Activated naive CD4-positive, alpha-beta T cell treated with anti-CD3 and anti-CD28 coated beads, Interleukin-2, amount 10 ng/mL, durations not matched to agents 7 days and 5 days (primary cell): ENCODE measurements at regions not wholly inside any gene's neighbourhood (a gene's known extent, or its start where the extent isn't known, plus 50 kb on each side); places are given as distances from the start of the nearest gene placed in this dataset.
"Not testable (repeated sequence)": the region's sequence is repeated elsewhere in the genome, so short reads cannot be mapped to it uniquely, and the experiment has no call there.

ENCODE experiments used
- CTCF ChIA-PET: fragments of 350-600 bp; sonication (Branson Sonifier 250); formaldehyde crosslinking; loops from one replicate; lab custom pipeline; 2021; ENCODE audit warnings: antibody characterized with exemption; lab: Charles Lee
- DNase-seq: peaks from one replicate; pipeline ENCODE4 v3.0.0-alpha.2; 2020
- H3K27ac Mint-ChIP-seq: one replicate; pipeline ENCODE4 v1.8.0; 2021; ENCODE audit warnings: mild to moderate bottlenecking, moderate library complexity, mixed read lengths
- H3K27me3 Mint-ChIP-seq: one replicate; pipeline ENCODE4 v1.8.0; 2021; ENCODE audit warnings: mild to moderate bottlenecking, mixed read lengths
- H3K36me3 Mint-ChIP-seq: one replicate; pipeline ENCODE4 v1.8.0; 2021; ENCODE audit warnings: mixed read lengths
- H3K4me1 Mint-ChIP-seq: one replicate; pipeline ENCODE4 v1.8.0; 2021; ENCODE audit warnings: mixed read lengths
- H3K4me3 Mint-ChIP-seq: one replicate; pipeline ENCODE4 v1.8.0; 2021; ENCODE audit warnings: mild to moderate bottlenecking, moderate library complexity, mixed read lengths
- H3K9me3 Mint-ChIP-seq: one replicate; pipeline ENCODE4 v1.8.0; 2021; ENCODE audit warnings: mixed read lengths

- H3K27ac Mint-ChIP-seq, result no peak overlapping the region
- DNase-seq, result no peak
- CTCF ChIA-PET, result no interaction called here
- no peaks in the 10 kb centered on the region for H3K27me3 Mint-ChIP-seq
- no peaks in the 10 kb centered on the region for H3K36me3 Mint-ChIP-seq
- H3K4me1 Mint-ChIP-seq, result no peaks in the 10 kb centered on the region
- no peaks in the 10 kb centered on the region for H3K9me3 Mint-ChIP-seq
- no peak overlapping the region for H3K4me3 Mint-ChIP-seq
Observed at GRCh38 chr3:158936530-158937113, 134.8 kb downstream of the MFSD1 start.

GRCh38 chr3:158950178-158950901, 148.5 kb downstream of the MFSD1 start:
- CTCF ChIA-PET, result no interaction called here
- Mint-ChIP-seq H3K4me1 (no peaks in the 10 kb centered on the region), H3K36me3 (no peaks in the 10 kb centered on the region), H3K27me3 (no peaks in the 10 kb centered on the region), H3K4me3 (no peak overlapping the region), H3K27ac (no peak overlapping the region), H3K9me3 (no peaks in the 10 kb centered on the region)
- no peak for DNase-seq

GRCh38 chr3:158953131-158953530, 151.3 kb downstream of the MFSD1 start:
- H3K27ac Mint-ChIP-seq, result no peak overlapping the region
- H3K9me3 Mint-ChIP-seq, result no peaks in the 10 kb centered on the region
- DNase-seq, result no peak
- no peak overlapping the region for H3K4me3 Mint-ChIP-seq
- no peaks in the 10 kb centered on the region for H3K4me1 Mint-ChIP-seq
- CTCF ChIA-PET, result interaction anchor here (0.7 kb wide), 1 partner anchor 224 kb away, joined by 3 read pairs; no protein-coding TSS in a partner anchor
- no peaks in the 10 kb centered on the region for H3K27me3 Mint-ChIP-seq
- H3K36me3 Mint-ChIP-seq, result no peaks in the 10 kb centered on the region

- no peak for DNase-seq
- CTCF ChIA-PET, result no interaction called here
- H3K27ac Mint-ChIP-seq, result no peak overlapping the region
- H3K9me3 Mint-ChIP-seq, result no peaks in the 10 kb centered on the region
- H3K4me3 Mint-ChIP-seq, result no peak overlapping the region
- no peaks in the 10 kb centered on the region for H3K27me3 Mint-ChIP-seq
- H3K36me3 Mint-ChIP-seq, result no peaks in the 10 kb centered on the region
- H3K4me1 Mint-ChIP-seq, result no peaks in the 10 kb centered on the region
Observed at GRCh38 chr3:158954420-158954819, 152.6 kb downstream of the MFSD1 start.

- H3K9me3 Mint-ChIP-seq, H3K36me3 Mint-ChIP-seq, H3K27ac Mint-ChIP-seq, DNase-seq, H3K4me3 Mint-ChIP-seq, CTCF ChIA-PET, H3K27me3 Mint-ChIP-seq, H3K4me1 Mint-ChIP-seq: not testable (repeated sequence)
Observed at GRCh38 chr3:158957777-158958176, 155.9 kb downstream of the MFSD1 start.

- Mint-ChIP-seq H3K36me3 (no peaks in the 10 kb centered on the region), H3K27ac (no peak overlapping the region), H3K27me3 (no peaks in the 10 kb centered on the region), H3K9me3 (no peaks in the 10 kb centered on the region), H3K4me1 (no peaks in the 10 kb centered on the region), H3K4me3 (no peak overlapping the region)
- CTCF ChIA-PET, result no interaction called here
- no peak for DNase-seq
Observed at GRCh38 chr3:158958873-158959272, 157.0 kb downstream of the MFSD1 start.

GRCh38 chr3:158961471-158961870, 159.6 kb downstream of the MFSD1 start:
- H3K9me3 Mint-ChIP-seq, result no peaks in the 10 kb centered on the region
- H3K27ac Mint-ChIP-seq, result no peak overlapping the region
- CTCF ChIA-PET, result interaction anchor here (1.0 kb wide), 1 partner anchor 115 kb away, joined by 3 read pairs; no protein-coding TSS in a partner anchor
- H3K4me3 Mint-ChIP-seq, result no peak overlapping the region
- DNase-seq, result no peak
- H3K36me3 Mint-ChIP-seq, result no peaks in the 10 kb centered on the region
- H3K4me1 Mint-ChIP-seq, result no peaks in the 10 kb centered on the region
- H3K27me3 Mint-ChIP-seq, result no peaks in the 10 kb centered on the region

- Mint-ChIP-seq H3K4me1 (no peaks in the 10 kb centered on the region), H3K27me3 (no peaks in the 10 kb centered on the region), H3K4me3 (no peak overlapping the region), H3K36me3 (no peaks in the 10 kb centered on the region), H3K27ac (no peak overlapping the region), H3K9me3 (no peaks in the 10 kb centered on the region)
- DNase-seq, result no peak
- CTCF ChIA-PET, result interaction anchor here (1.0 kb wide), 1 partner anchor 116 kb away, joined by 3 read pairs; no protein-coding TSS in a partner anchor
Observed at GRCh38 chr3:158961911-158962310, 160.1 kb downstream of the MFSD1 start.

- Mint-ChIP-seq H3K27ac (no peak overlapping the region), H3K36me3 (no peaks in the 10 kb centered on the region), H3K27me3 (no peaks in the 10 kb centered on the region), H3K9me3 (no peaks in the 10 kb centered on the region), H3K4me3 (no peak overlapping the region), H3K4me1 (no peaks in the 10 kb centered on the region)
- CTCF ChIA-PET, result no interaction called here
- DNase-seq, result no peak
Observed at GRCh38 chr3:158970006-158970405, 168.2 kb downstream of the MFSD1 start.

- Mint-ChIP-seq H3K27ac (no peak overlapping the region), H3K36me3 (no peaks in the 10 kb centered on the region), H3K9me3 (no peaks in the 10 kb centered on the region), H3K4me1 (no peaks in the 10 kb centered on the region), H3K4me3 (no peak overlapping the region), H3K27me3 (no peaks in the 10 kb centered on the region)
- DNase-seq, result no peak
- CTCF ChIA-PET, result no interaction called here
Observed at GRCh38 chr3:158974904-158975303, 173.1 kb downstream of the MFSD1 start.

GRCh38 chr3:158976966-158977365, 175.1 kb downstream of the MFSD1 start:
- Mint-ChIP-seq H3K27me3 (no peaks in the 10 kb centered on the region), H3K27ac (no peak overlapping the region), H3K4me3 (no peak overlapping the region), H3K4me1 (no peaks in the 10 kb centered on the region), H3K36me3 (no peaks in the 10 kb centered on the region), H3K9me3 (no peaks in the 10 kb centered on the region)
- DNase-seq, result no peak
- CTCF ChIA-PET, result no interaction called here

GRCh38 chr3:158977497-158977896, 175.6 kb downstream of the MFSD1 start:
- H3K9me3 Mint-ChIP-seq, result no peaks in the 10 kb centered on the region
- H3K36me3 Mint-ChIP-seq, result no peaks in the 10 kb centered on the region
- H3K4me1 Mint-ChIP-seq, result no peaks in the 10 kb centered on the region
- H3K27ac Mint-ChIP-seq, result no peak overlapping the region
- H3K4me3 Mint-ChIP-seq, result no peak overlapping the region
- CTCF ChIA-PET, result no interaction called here
- H3K27me3 Mint-ChIP-seq, result no peaks in the 10 kb centered on the region
- no peak for DNase-seq

GRCh38 chr3:158983216-158984099, 181.6 kb downstream of the MFSD1 start:
- no peaks in the 10 kb centered on the region for H3K27me3 Mint-ChIP-seq
- H3K4me3 Mint-ChIP-seq, result no peak overlapping the region
- no peaks in the 10 kb centered on the region for H3K4me1 Mint-ChIP-seq
- CTCF ChIA-PET, result no interaction called here
- H3K36me3 Mint-ChIP-seq, result no peaks in the 10 kb centered on the region
- no peaks in the 10 kb centered on the region for H3K9me3 Mint-ChIP-seq
- no peak overlapping the region for H3K27ac Mint-ChIP-seq
- no peak for DNase-seq

GRCh38 chr3:158991146-158991705, 189.4 kb downstream of the MFSD1 start:
- Mint-ChIP-seq H3K9me3 (no peaks in the 10 kb centered on the region), H3K36me3 (no peaks in the 10 kb centered on the region), H3K4me3 (no peak overlapping the region), H3K27ac (no peak overlapping the region), H3K4me1 (no peaks in the 10 kb centered on the region), H3K27me3 (no peaks in the 10 kb centered on the region)
- CTCF ChIA-PET, result no interaction called here
- DNase-seq, result no peak
